SJSA1 (cell line): ENCODE measurements at regions not wholly inside any gene's neighbourhood (a gene's known extent, or its start where the extent isn't known, plus 50 kb on each side); places are given as distances from the start of the nearest gene placed in this dataset.
"Not testable (repeated sequence)": the region's sequence is repeated elsewhere in the genome, so short reads cannot be mapped to it uniquely, and the experiment has no call there.

Experiments used
- DNase-seq, 2 experiments: peaks; one replicate each; pipeline ENCODE4 v3.0.0-alpha.2; 2015 to 2020; ENCODE audit warnings: low spot score in 2 of 2, low read depth in 1 of 2
- H3K27ac ChIP-seq: fragments of 250-450 bp; sonication (Bioruptor Pico); 2 replicates; pipeline ENCODE4 v1.5.1; 2020; ENCODE audit warnings: mild to moderate bottlenecking, moderate library complexity
- H3K27me3 ChIP-seq: fragments of 250-450 bp; sonication (Bioruptor Pico); replicated peaks from 2 replicates; pipeline ENCODE4 v1.5.1; 2020; ENCODE audit warnings: mild to moderate bottlenecking, moderate library complexity
- H3K36me3 ChIP-seq: fragments of 250-450 bp; sonication (Bioruptor Pico); 2 replicates; pipeline ENCODE4 v1.5.1; 2020; ENCODE audit warnings: mild to moderate bottlenecking
- H3K4me1 ChIP-seq: fragments of 250-450 bp; sonication (Bioruptor Pico); replicated peaks from 2 replicates; pipeline ENCODE4 v1.6.1; 2021; ENCODE audit warnings: mild to moderate bottlenecking
- H3K4me3 ChIP-seq: fragments of 250-450 bp; sonication (Bioruptor Pico); 2 replicates; pipeline ENCODE4 v1.5.1; 2020; ENCODE audit warnings: mild to moderate bottlenecking
- H3K9me3 ChIP-seq: fragments of 250-450 bp; sonication (Bioruptor Pico); replicated peaks from 2 replicates; pipeline ENCODE4 v1.5.1; 2020; ENCODE audit warnings: mild to moderate bottlenecking

DNA sequence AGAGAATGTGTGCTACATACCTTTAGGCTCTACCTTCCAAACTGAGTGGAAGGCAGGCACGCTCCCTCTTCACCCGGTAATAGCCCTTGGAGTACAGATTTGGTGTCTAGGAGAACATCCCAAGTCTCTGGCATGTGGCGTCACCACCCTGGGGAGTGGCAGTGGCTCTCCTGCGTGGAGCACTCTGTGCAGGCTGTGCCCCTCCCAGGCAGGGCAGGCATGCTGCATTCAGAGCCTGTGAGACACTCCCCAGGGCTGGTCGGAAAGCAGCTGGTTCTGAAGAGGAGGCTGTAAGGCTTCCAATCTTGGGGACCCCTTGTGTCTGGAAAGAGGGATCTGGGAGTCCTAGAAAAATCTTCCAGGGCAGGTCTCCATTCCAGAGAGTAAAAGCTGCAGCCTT lies 193.3 kb downstream of the ANKRD30B start:
- DNase-seq: no peak
- Histone ChIP-seq H3K27ac (no peak overlapping the region), H3K4me1 (no peaks in the 10 kb centered on the region), H3K9me3 (no peaks in the 10 kb centered on the region), H3K36me3 (no peaks in the 10 kb centered on the region), H3K4me3 (no peak overlapping the region), H3K27me3 (no peaks in the 10 kb centered on the region)

DNA sequence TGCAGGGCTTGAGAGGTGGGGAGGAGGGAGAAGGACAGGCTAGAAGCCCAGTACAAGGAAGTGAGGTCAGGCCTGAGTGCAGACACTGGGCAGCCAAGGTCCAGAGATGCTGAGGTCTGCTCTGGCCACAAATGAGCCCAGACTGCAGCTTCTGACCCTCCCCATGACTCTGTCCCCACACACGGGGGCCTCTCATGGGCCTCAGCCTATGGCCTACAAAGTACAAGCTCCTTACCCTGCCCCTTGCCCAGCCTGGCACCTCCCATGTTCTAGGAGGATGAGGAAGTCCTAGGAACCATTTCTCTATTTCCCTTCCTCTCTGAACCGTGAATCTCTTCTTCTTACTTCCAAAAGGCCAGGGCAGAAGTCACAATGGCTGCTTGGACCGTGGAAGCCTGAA lies 193.8 kb downstream of the ANKRD30B start:
- Histone ChIP-seq H3K4me3 (no peak overlapping the region), H3K9me3 (no peaks in the 10 kb centered on the region), H3K27me3 (no peaks in the 10 kb centered on the region), H3K4me1 (no peaks in the 10 kb centered on the region), H3K36me3 (no peaks in the 10 kb centered on the region), H3K27ac (no peak overlapping the region)
- no peak for DNase-seq

DNA sequence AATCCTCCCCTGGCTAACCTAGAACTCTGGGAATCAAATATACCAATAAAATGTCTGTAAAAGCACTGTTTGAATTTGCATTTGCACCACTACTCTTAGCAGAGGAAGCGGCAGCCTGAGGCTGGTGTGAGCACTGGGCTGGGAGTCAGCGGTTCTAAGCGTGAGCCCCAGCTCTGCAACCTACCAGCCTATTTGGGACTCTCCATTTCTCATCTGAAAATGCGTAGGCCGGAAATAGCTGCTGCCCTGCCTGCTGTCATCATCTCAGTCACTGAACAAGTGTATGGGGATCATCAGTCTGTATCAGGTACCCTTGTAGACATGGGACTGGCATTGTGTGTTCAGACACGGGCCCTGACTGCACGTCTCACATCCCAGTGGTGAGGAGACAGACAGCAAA lies 194.3 kb downstream of the ANKRD30B start:
- Histone ChIP-seq H3K36me3 (no peaks in the 10 kb centered on the region), H3K9me3 (no peaks in the 10 kb centered on the region), H3K4me3 (no peak overlapping the region), H3K27ac (no peak overlapping the region), H3K4me1 (no peaks in the 10 kb centered on the region), H3K27me3 (no peaks in the 10 kb centered on the region)
- DNase-seq: no peak

DNA sequence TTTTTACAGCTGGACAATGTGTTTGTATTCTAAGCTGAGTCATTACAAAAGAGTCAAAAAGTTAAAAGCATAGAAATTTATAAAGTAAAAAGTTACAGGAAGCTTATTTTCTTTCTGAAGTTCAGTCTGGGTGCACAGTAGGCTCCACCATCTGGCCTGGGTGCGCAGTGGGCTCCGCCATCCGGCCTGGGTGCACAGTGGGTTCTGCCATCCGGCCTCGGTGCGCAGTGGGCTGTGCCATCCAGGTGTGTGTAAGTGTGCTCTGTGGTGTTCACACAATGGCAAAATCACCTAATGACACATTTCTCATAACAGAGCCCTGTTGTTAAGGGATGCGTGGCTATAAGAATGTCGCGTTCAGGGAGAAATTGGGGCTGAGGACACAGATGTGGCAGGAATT lies 195.5 kb downstream of the ANKRD30B start:
- H3K27me3 ChIP-seq: no peaks in the 10 kb centered on the region
- no peak overlapping the region for H3K4me3 ChIP-seq
- DNase-seq: no peak
- no peaks in the 10 kb centered on the region for H3K36me3 ChIP-seq
- no peaks in the 10 kb centered on the region for H3K4me1 ChIP-seq
- H3K9me3 ChIP-seq: no peaks in the 10 kb centered on the region
- H3K27ac ChIP-seq: no peak overlapping the region

DNA sequence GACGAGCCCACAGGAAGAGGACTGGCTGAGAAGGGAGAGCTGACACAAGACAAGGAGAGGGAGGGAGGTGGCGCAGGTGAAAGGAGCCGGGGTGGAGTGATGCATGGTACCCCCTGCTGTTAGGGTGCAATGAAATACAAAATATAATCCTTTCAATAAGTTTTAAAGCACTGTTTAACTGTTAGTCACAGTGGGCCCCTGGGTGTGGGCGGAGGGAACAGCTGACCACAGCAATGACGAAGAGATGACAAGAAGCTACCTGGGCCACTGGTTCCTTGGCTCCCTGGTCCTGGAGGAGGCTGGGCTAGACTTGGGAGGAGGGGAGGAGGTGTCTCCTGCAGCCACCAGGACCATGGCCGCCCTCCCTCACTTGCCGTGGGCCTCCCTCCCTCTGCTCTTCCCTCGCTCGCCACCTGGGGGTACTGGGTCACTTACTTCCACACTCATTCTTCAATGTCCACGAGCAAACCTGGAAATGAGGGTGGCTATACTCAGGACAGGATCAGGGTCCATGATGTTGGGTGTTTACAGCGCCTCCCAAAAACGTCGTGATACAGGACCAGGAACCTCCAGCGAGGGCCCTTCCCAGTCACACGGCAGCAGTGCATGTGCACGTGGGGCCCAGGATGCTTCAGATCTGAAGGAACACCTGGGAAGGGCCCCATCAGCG lies 196.1 kb downstream of the ANKRD30B start:
- Histone ChIP-seq H3K27me3 (no peaks in the 10 kb centered on the region), H3K27ac (no peak overlapping the region), H3K4me1 (no peaks in the 10 kb centered on the region), H3K4me3 (no peak overlapping the region), H3K36me3 (no peaks in the 10 kb centered on the region), H3K9me3 (no peaks in the 10 kb centered on the region)
- no peak for DNase-seq

DNA sequence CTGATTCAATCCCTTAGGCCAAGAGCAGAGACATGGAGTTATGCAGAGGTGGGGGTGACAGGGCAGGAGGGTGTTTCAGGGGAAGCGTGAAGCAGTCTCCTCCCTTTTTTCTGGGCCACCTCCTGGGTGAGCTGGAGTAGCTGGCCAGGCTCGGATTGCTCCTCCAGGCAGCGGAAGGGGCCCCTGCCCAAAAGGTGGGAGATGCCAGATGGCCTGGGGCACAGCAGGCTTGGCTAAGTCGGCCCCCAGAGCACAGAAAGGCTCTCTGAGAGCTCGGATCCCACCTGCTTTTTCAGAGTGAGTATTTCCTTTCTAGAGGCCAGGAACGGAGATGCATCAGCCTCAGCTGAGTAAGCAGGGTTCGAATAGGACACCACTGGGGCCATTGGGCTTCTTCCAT lies 196.9 kb downstream of the ANKRD30B start:
- Histone ChIP-seq H3K9me3 (no peaks in the 10 kb centered on the region), H3K36me3 (no peaks in the 10 kb centered on the region), H3K4me3 (no peak overlapping the region), H3K27me3 (no peaks in the 10 kb centered on the region), H3K4me1 (no peaks in the 10 kb centered on the region), H3K27ac (no peak overlapping the region)
- DNase-seq: no peak

DNA sequence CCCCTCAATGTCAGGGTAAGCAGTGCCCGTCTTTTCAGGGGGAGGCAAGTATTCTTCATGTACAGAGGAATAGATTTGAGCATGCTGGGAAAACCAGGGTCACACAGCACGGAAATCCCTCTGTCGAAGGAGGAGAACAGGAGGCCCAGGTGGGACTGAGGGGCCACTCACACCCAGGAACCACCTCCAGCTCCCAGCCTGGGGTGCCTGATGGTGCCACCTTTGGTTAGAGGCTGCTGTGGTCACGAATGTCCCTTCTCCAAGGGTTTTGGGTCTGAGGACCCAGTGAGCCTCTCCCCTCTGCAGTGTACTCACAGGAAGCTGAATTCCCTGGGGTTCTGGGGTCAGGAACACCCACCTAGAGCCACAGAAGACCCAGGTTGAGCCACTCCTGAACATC lies 197.3 kb downstream of the ANKRD30B start:
- no peak for DNase-seq
- no peaks in the 10 kb centered on the region for H3K9me3 ChIP-seq

DNA sequence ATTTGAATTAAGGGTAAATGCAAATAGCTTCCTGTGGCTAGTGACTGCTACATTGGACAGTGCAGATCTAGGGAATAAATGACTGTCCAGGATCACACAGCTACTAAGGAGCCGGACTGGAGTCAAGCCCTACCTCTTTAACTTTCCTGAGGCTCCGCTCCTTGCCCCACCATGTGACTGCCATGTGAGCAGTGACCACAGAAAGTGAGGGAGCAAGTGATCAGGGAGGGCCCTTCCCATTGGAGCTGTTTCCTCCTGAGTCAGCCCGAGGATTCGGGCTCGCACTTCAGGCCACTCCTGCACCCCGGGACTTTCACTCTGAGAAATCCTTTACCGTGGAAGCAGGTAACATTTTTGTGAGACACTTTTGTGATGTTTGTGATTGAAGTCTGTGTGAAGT lies 198.0 kb downstream of the ANKRD30B start:
- no peak overlapping the region for H3K27ac ChIP-seq
- H3K9me3 ChIP-seq: no peaks in the 10 kb centered on the region
- no peak overlapping the region for H3K4me3 ChIP-seq
- H3K4me1 ChIP-seq: no peaks in the 10 kb centered on the region
- H3K27me3 ChIP-seq: no peaks in the 10 kb centered on the region
- H3K36me3 ChIP-seq: no peaks in the 10 kb centered on the region
- DNase-seq: no peak

More for the DNA sequence above, 197.3 kb downstream of the ANKRD30B start:
- H3K27me3 ChIP-seq: no peaks in the 10 kb centered on the region
- H3K4me3 ChIP-seq: no peak overlapping the region
- no peaks in the 10 kb centered on the region for H3K36me3 ChIP-seq
- H3K4me1 ChIP-seq: no peaks in the 10 kb centered on the region
- no peak overlapping the region for H3K27ac ChIP-seq

DNA sequence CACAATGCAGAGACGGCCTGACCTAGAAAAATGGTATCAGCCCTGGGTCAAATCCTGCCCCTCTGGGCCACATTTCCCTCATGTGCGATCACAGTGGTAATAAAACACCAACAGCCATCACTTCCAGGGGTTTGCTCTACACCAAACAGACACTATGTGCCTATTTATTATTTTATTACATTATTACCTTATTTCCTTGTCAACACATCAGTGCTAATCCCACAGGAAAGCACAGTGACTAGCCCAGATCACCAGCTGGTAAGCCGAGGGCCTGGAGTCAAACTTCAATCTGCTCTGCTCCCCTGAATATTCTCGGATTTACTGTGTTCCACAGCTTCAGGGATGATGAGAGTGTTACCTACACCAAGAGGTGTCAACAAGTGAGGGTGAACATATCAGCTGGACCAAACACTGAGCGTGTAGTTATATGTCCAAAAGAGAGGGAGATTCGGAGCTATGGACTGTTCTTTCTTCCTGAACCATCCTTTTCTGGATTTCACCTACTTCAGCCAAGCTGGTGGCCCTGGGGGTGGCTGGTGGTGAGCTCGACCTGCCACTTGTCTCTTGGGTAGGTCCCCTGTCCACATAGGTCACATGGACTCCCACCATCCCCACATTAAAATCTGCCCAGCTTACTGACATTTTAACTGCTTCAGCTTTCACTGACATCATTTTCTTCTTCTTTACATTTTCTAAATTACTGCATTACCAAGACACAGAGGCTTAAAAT lies 198.9 kb downstream of the ANKRD30B start:
- H3K4me1 ChIP-seq, H3K27me3 ChIP-seq, H3K36me3 ChIP-seq, H3K27ac ChIP-seq, H3K9me3 ChIP-seq, H3K4me3 ChIP-seq, DNase-seq: not testable (repeated sequence)

DNA sequence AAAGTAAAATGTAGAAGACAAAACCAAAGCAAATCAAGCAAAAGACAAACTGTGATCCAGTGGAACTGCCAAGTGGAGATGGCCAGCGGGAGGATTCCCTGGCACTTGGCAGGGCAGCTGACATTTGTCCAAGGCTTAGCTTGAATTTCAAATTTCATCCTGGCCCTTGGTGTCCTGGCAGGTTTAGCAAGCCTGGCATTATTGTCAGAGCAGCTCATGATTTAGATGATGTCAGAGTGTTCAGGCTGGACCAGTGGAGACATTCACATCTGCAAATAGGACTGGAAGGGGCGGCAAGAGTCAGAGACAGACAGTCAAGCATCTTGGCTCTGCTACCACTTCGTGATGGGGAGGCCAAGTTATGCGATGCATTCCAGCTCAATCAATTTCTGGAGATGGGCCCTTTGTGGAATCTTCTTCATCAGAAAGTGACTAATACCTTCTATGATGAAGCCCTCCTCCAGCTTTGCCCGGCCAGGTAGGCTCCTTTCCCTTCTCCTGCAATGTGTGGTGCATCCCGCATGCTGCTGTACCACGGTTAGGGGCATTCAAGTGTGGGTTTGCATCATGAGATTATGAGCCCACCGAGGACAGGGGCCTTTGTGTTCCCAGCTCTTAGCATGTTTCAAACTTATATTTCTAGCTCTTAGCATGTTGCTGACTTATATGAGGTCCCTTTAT lies 199.7 kb downstream of the ANKRD30B start:
- Histone ChIP-seq H3K4me1 (no peaks in the 10 kb centered on the region), H3K36me3 (no peaks in the 10 kb centered on the region), H3K27me3 (no peaks in the 10 kb centered on the region), H3K9me3 (no peaks in the 10 kb centered on the region), H3K4me3 (no peak overlapping the region), H3K27ac (no peak overlapping the region)
- DNase-seq: no peak

DNA sequence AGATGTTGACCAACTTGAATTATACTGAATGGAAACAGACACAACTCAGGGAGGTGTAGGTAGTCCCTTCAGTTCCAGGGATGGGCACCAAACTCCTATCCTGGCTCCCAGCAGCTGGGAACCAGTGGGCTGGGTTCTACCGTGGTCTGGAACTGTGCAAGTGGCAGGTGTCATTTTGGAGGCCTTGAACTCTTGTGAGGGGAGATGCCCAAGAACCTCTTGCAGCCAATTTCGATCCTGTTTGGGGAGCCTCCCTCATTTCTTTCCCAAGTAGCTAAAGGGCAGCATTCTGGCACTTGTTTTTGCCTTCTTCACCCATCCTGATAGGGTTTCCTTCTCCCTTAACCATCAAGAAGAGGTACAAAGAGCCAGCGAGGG lies 200.2 kb downstream of the ANKRD30B start:
- H3K27me3 ChIP-seq: no peaks in the 10 kb centered on the region
- H3K9me3 ChIP-seq: no peaks in the 10 kb centered on the region
- no peak overlapping the region for H3K4me3 ChIP-seq
- H3K36me3 ChIP-seq: no peaks in the 10 kb centered on the region
- no peak overlapping the region for H3K27ac ChIP-seq
- H3K4me1 ChIP-seq: no peaks in the 10 kb centered on the region
- DNase-seq: no peak

DNA sequence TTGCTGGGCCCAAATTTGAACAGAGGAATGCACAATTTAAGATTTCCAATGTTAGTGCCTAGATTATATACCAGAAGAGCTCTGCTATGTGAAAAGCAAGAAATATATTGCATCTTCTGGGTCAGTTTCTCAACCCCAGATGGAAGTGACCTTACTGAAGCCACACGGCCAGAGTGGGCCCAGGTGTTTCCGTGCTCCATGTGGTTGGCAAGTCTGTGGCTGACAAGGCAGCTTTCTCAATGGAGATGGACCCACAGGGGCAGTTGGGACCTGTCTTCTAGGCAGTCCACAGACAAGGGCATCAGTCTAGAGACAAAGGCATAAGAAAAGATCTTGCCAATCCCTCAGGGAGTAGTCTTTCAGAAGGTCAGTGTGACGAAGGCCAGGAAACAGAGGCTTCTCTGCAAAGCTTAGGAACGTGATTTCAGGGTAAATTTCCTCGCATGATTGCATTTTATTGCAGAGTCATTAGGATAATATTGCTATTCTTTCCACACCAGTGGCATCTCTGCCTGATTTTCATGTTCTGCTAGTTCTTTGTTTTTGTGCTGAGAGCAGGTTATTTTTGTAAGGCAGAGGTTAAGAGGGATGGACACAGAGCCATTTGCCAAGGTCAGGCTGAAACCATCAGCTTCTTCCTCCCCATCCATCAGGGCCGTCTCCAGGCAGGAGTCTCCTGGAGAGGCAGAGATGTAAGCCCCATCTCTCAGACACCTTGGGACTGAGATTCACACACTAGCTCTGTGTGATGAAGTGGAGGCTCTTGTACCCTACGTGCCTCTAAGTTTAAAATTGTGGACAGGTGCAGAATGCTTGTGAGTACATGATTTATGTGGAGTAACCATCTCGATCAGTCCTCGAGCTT lies 202.1 kb downstream of the ANKRD30B start:
- no peaks in the 10 kb centered on the region for H3K36me3 ChIP-seq
- no peaks in the 10 kb centered on the region for H3K4me1 ChIP-seq

DNA sequence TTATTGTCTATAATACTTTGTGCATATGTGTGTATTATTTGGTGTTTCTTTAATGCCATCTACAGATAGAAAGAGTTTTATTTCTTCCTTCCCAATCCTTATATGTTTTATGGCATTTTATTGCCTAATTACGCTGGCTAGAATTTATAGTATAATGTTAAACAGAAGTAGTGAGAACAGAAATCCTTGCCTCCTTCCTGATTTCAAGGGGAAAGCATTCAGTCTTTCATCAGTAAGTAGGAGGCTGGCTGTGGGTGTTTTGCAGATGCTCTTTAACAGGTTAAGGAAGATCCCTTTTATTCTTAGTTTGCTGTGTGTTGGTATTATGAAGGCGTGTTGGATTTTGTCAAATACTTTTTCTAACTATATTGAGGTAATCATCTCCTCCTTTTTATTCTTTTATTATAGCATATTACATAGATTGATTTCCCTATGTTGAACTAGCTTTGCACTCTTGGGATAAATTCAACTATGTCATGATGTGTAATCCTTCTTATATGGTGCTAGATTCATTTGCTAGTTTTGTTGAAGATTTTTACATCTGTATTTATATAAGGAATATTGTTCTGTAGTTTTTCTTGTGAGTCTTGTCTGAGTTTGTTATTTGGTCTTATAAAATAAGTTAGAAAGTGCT lies 204.6 kb downstream of the ANKRD30B start:
- not testable (repeated sequence) for H3K27ac ChIP-seq, DNase-seq, H3K4me3 ChIP-seq, H3K4me1 ChIP-seq, H3K36me3 ChIP-seq, H3K9me3 ChIP-seq, H3K27me3 ChIP-seq

More for the DNA sequence above, 202.1 kb downstream of the ANKRD30B start:
- H3K4me3 ChIP-seq: no peak overlapping the region
- H3K27me3 ChIP-seq: no peaks in the 10 kb centered on the region
- DNase-seq: no peak
- no peak overlapping the region for H3K27ac ChIP-seq
- no peaks in the 10 kb centered on the region for H3K9me3 ChIP-seq
